ENCODE measurements at regions not wholly inside any gene's neighbourhood (a gene's known extent, or its start where the extent isn't known, plus 50 kb on each side); places are given as distances from the start of the nearest gene placed in this dataset.

- Histone ChIP-seq H3K27ac (ENCODE audit: low read depth) (no peak overlapping the region), H3K4me3 (no peak overlapping the region), H3K36me3 (ENCODE audit: insufficient read depth) (no peaks in the 10 kb centered on the region), H3K79me2 (replicated peaks; ENCODE audit: insufficient read depth) (no peaks in the 10 kb centered on the region), H3K9me2 (ENCODE audit: insufficient read depth) (no peaks in the 10 kb centered on the region), H2AFZ (no peak overlapping the region), H3K27me3 (ENCODE audit: insufficient read depth) (no peaks in the 10 kb centered on the region), H3K4me1 (ENCODE audit: insufficient read depth) (no peaks in the 10 kb centered on the region), H3K4me2 (no peak overlapping the region), H3F3A (replicated peaks; ENCODE audit: low read depth) (no peaks in the 10 kb centered on the region), H4K20me1 (replicated peaks; ENCODE audit: insufficient read depth) (no peaks in the 10 kb centered on the region)
- Mint-ChIP-seq H3K27ac (no peak overlapping the region), H3K36me3 (ENCODE audit: low read depth) (no peaks in the 10 kb centered on the region), H3K4me3 (no peak overlapping the region), H3K9me3 (no peaks in the 10 kb centered on the region), H3K4me1 (no peaks in the 10 kb centered on the region), H3K27me3 (ENCODE audit: insufficient read depth, low read depth, poor library complexity) (no peaks in the 10 kb centered on the region)
- no peak for TF ChIP-seq POLR2AphosphoS5 (IDR thresholded peaks at IDR 0.05; ENCODE audit: low read depth)
- TF ChIP-seq ZNF114 (CRISPR knock-in tag; IDR thresholded peaks at IDR 0.05), result no peak
- TF ChIP-seq ETS1 (IDR thresholded peaks at IDR 0.05), result no peak
- TF ChIP-seq STAT1 (IDR thresholded peaks at IDR 0.05; ENCODE audit: unreplicated experiment), result no peak
- no peak for TF ChIP-seq NANOG (IDR thresholded peaks at IDR 0.05; ENCODE audit: borderline replicate concordance)
- no peak for TF ChIP-seq JUNB (IDR thresholded peaks at IDR 0.05; ENCODE audit: unreplicated experiment)
- no peak for TF ChIP-seq ZNF462 (CRISPR knock-in tag; IDR thresholded peaks at IDR 0.05)
- no peak for TF ChIP-seq REST (IDR thresholded peaks at IDR 0.05; ENCODE audit: unreplicated experiment)
- TF ChIP-seq CTCF (conservative IDR thresholded peaks at IDR 0.05; ENCODE audit: low read depth in 2 of 2), result no peak
- TF ChIP-seq EZH2 (IDR thresholded peaks at IDR 0.05; ENCODE audit: low read depth, unreplicated experiment), result no peak
- TF ChIP-seq EZH2phosphoT487 (IDR thresholded peaks at IDR 0.05; ENCODE audit: unreplicated experiment), result no peak
- no peak for ATAC-seq
- DNase-seq (ENCODE audit: low spot score), result no peak
Observed at GRCh38 chr7:84372712-84373111, 178.1 kb upstream of the SEMA3A start.

Measured in GM23338 (cell line).